A673 (cell line): ENCODE measurements at regions not wholly inside any gene's neighbourhood (a gene's known extent, or its start where the extent isn't known, plus 50 kb on each side); places are given as distances from the start of the nearest gene placed in this dataset.

Experiments
- BruUV-seq: library from RNA; stranded (reverse); fragments of 400-500 nt; replicated peaks from 2 replicates; lab custom pipeline; 2021; lab: Mats Ljungman, UMichigan
- CTCF ChIA-PET: fragments of 300-600 bp; sonication (Branson Sonifier 250); formaldehyde crosslinking; loops from one replicate; lab custom pipeline; 2022; ENCODE audit warnings: antibody characterized with exemption; lab: Charles Lee
- POLR2A ChIA-PET: fragments of 300-600 bp; sonication (Branson Sonifier 250); formaldehyde crosslinking; loops from one replicate; lab custom pipeline; 2022; ENCODE audit warnings: antibody characterized with exemption; ENCODE audit not compliant: low non-redundant PET; lab: Charles Lee
- DNase-seq: peaks from one replicate; pipeline ENCODE4 v3.0.0-alpha.2; 2015; ENCODE audit warnings: low spot score
- H3K27ac ChIP-seq: fragments of 200-600 bp; sonication (generic); 2 replicates; pipeline ENCODE4 v1.5.1; 2016; ENCODE audit warnings: mixed run types, low read depth, mild to moderate bottlenecking, mixed read lengths, antibody characterized with exemption, low read length; ENCODE audit not compliant: poor library complexity, severe bottlenecking
- H3K27me3 ChIP-seq: fragments of 200-600 bp; sonication (generic); replicated peaks from 2 replicates; pipeline ENCODE4 v1.6.1; 2017; ENCODE audit warnings: mixed run types, low read depth, mild to moderate bottlenecking, mixed read lengths, antibody characterized with exemption, low read length; ENCODE audit not compliant: insufficient read depth, poor library complexity
- H3K36me3 ChIP-seq: fragments of 200-600 bp; sonication (generic); 2 replicates; pipeline ENCODE4 v1.6.1; 2016; ENCODE audit warnings: mixed run types, mild to moderate bottlenecking, mixed read lengths, antibody characterized with exemption, low read length; ENCODE audit not compliant: insufficient read depth, poor library complexity, severe bottlenecking
- H3K4me1 ChIP-seq: fragments of 200-600 bp; sonication (generic); 2 replicates; pipeline ENCODE4 v1.6.1; 2017; ENCODE audit warnings: mixed run types, mild to moderate bottlenecking, mixed read lengths, antibody characterized with exemption, low read length; ENCODE audit not compliant: insufficient read depth, poor library complexity, severe bottlenecking
- H3K4me3 ChIP-seq: fragments of 200-600 bp; sonication (generic); 2 replicates; pipeline ENCODE4 v1.5.1; 2016; ENCODE audit warnings: low read depth, mixed run types, mild to moderate bottlenecking, mixed read lengths, low read length; ENCODE audit not compliant: poor library complexity, severe bottlenecking
- H3K9me3 ChIP-seq: fragments of 200-600 bp; sonication (generic); 2 replicates; pipeline ENCODE4 v1.6.1; 2016; ENCODE audit warnings: mixed run types, low read depth, mild to moderate bottlenecking, mixed read lengths, antibody characterized with exemption, low read length; ENCODE audit not compliant: poor library complexity, severe bottlenecking
- CTCF ChIP-seq: fragments of 300-800, 200-600 bp; sonication (generic); conservative IDR thresholded peaks from 2 replicates; pipeline ENCODE4 v1.5.1; 2017; ENCODE audit warnings: low read depth, mild to moderate bottlenecking, antibody characterized with exemption, low read length, moderate library complexity, mixed read lengths
- EZH2 ChIP-seq: fragments of 200-600 bp; sonication (generic); IDR thresholded peaks from 2 replicates; pipeline ENCODE4 v1.6.1; 2017; ENCODE audit warnings: borderline replicate concordance, low read depth, mild to moderate bottlenecking, mixed read lengths, antibody characterized with exemption, low read length; ENCODE audit not compliant: poor library complexity, severe bottlenecking
- intact Hi-C: fragments of 100-400 bp; cut with micrococcal nuclease; formaldehyde crosslinking; loops from one replicate; pipeline ENCODE4 v1.10.0; 2022; ENCODE audit not compliant: unreplicated experiment

GRCh38 chr12:41724216-41724615 is 420.5 kb downstream of the GXYLT1 start:
- Histone ChIP-seq H3K27me3 (no peaks in the 10 kb centered on the region), H3K27ac (no peak overlapping the region), H3K9me3 (no peaks in the 10 kb centered on the region), H3K4me3 (no peak overlapping the region), H3K4me1 (no peaks in the 10 kb centered on the region), H3K36me3 (no peaks in the 10 kb centered on the region)
- DNase-seq = no peak
- ChIA-PET POLR2A (no interaction called here), CTCF (no interaction called here)
- intact Hi-C loops = no loop called here
- no peak for TF ChIP-seq EZH2
- no peak for TF ChIP-seq CTCF
- no TSS peak for BruUV-seq

- BruUV-seq = no TSS peak
- H3K36me3 ChIP-seq = no peaks in the 10 kb centered on the region
- H3K27ac ChIP-seq = no peak overlapping the region
- TF ChIP-seq CTCF = no peak
- no peak for TF ChIP-seq EZH2
- H3K9me3 ChIP-seq = no peaks in the 10 kb centered on the region
- H3K27me3 ChIP-seq = no peaks in the 10 kb centered on the region
- DNase-seq = no peak
- ChIA-PET CTCF (no interaction called here), POLR2A (no interaction called here)
- H3K4me3 ChIP-seq = no peak overlapping the region
- no peaks in the 10 kb centered on the region for H3K4me1 ChIP-seq
- intact Hi-C loops = no loop called here
These were observed 425.5 kb downstream of the GXYLT1 start for GRCh38 chr12:41719214-41719613.

DNA sequence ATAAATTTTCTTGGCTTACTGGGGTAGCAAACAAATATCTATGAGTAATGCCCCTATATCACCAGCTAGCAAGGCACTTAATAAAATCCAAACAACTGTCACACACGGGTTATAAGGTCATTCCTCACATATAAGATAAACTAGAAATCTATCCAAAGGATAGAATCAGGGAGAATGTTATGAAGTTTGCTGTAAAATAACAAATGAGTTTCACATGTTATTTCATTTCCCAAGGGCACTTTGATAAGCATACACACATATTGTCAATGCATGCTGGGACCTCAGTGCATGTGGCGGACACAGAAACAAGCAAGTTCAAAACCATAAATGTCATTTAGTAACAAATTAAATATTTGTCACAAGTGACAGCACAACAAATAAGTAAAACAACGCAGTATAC is 429.4 kb downstream of the GXYLT1 start:
- Histone ChIP-seq H3K9me3 (no peaks in the 10 kb centered on the region), H3K27ac (no peak overlapping the region), H3K4me3 (no peak overlapping the region), H3K36me3 (no peaks in the 10 kb centered on the region), H3K4me1 (no peaks in the 10 kb centered on the region), H3K27me3 (no peaks in the 10 kb centered on the region)
- DNase-seq = no peak
- CTCF ChIA-PET = no interaction called here
- no TSS peak for BruUV-seq
- TF ChIP-seq CTCF = no peak
- TF ChIP-seq EZH2 = no peak
- POLR2A ChIA-PET = no interaction called here
- intact Hi-C loops = no loop called here
